ENCODE measurements at regions not wholly inside any gene's neighbourhood (a gene's known extent, or its start where the extent isn't known, plus 50 kb on each side); places are given as distances from the start of the nearest gene placed in this dataset.

DNA sequence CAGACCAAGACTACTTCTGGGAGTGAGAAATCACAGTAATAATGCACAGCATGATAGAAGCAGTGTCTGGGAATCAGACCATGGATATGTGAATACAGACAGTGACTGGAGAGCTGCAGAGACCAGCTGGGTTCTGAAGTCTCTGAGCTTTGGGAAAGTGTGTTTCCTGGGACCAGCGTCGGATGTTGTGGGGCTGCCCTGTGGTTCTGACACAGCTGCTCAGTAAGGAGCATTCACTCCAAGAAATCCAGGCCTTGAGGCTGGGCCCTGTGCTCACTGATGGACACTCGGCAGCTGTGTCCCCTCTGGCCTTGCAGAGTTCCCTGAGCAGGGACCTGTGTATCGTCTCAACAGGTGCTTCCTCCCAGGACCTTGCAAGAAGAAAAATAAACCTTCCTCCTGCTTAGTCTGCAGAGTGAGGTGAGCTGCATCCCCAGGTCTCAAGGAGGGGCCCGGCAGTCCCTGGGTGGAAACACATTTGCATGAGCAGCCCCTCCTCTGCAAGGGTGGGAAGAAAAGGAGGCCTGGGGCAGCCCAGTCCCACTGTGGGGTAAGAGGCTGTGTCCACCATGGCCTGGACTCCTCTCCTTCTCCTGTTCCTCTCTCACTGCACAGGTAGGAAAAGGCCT is 107.9 kb downstream of the VPREB1 start:
- Histone ChIP-seq H3K4me3 (replicated peaks in 1 of 3; ENCODE audit: insufficient read depth in 1 of 3, low read depth in 2 of 3, low read length in 3 of 3) (no peak overlapping the region), H2AFZ (ENCODE audit: low read length) (no peak overlapping the region), H3K27me3 (ENCODE audit: control insufficient read depth in 1 of 2, insufficient read depth in 2 of 2, low read length in 2 of 2) (peaks cover 2 to 28% of the 10 kb centered on the region in 2 experiments; a peak in 3 of 5 replicates), H3K36me3 (replicated peaks in 1 of 2; ENCODE audit: control insufficient read depth in 1 of 2, insufficient read depth in 2 of 2, low read length in 2 of 2) (no peaks in the 10 kb centered on the region), H3K4me1 (ENCODE audit: insufficient read depth, low read length) (no peaks in the 10 kb centered on the region), H3K9me3 (ENCODE audit: low read length) (no peaks in the 10 kb centered on the region), H4K20me1 (ENCODE audit: insufficient read depth, low read length) (no peaks in the 10 kb centered on the region), H3K4me2 (ENCODE audit: low read depth, low read length) (no peak overlapping the region), H3K79me2 (ENCODE audit: insufficient read depth, low read length) (no peaks in the 10 kb centered on the region), H3K9ac (ENCODE audit: insufficient read depth, low read depth, low read length) (no peak overlapping the region), H3K27ac (ENCODE audit: extremely low read length, insufficient read depth, low read length) (no peak overlapping the region)
- BruUV-seq (replicated peaks), result no TSS peak
- 0% methylated on average over 2 of the region's 5 CpGs for WGBS (ENCODE audit: low lambda C conversion rate)
- no peak for ATAC-seq
- FAIRE-seq, result no peak
- in situ Hi-C loops (cut with HindIII; ENCODE audit: extremely low pct_ligation_motif_present, low pct_unique_long_range_greater_than_20kb), result loop anchor here (5.0 kb wide), 1 partner anchor 75 kb away; no protein-coding TSS in a partner anchor
- POLR2A ChIA-PET, result no interaction called here
- intact Hi-C loops (cut with micrococcal nuclease; ENCODE audit: unreplicated experiment), result no loop called here
- CTCF ChIA-PET (ENCODE audit: low intra/inter-chr PET ratio, low total read pairs), result no interaction called here
- no peak for DNase-seq (ENCODE audit: low spot score)
- TF ChIP-seq DMAP1 (CRISPR knock-in tag; IDR thresholded peaks at IDR 0.05) (no peak), ZMYM3 (CRISPR knock-in tag; IDR thresholded peaks at IDR 0.05) (no peak), MTF1 (CRISPR knock-in tag; IDR thresholded peaks at IDR 0.05) (no peak), MLLT10 (CRISPR knock-in tag; IDR thresholded peaks at IDR 0.05) (no peak), ZNF720 (CRISPR knock-in tag; IDR thresholded peaks at IDR 0.05) (no peak), MXD1 (CRISPR knock-in tag; IDR thresholded peaks at IDR 0.05) (no peak), ZNF317 (CRISPR knock-in tag; IDR thresholded peaks at IDR 0.05) (no peak), ZNF749 (CRISPR knock-in tag; IDR thresholded peaks at IDR 0.05; ENCODE audit: borderline replicate concordance) (no peak), AKAP8 (CRISPR knock-in tag; IDR thresholded peaks at IDR 0.05) (no peak), LCORL (IDR thresholded peaks at IDR 0.05) (no peak), LCORL (CRISPR knock-in tag; IDR thresholded peaks at IDR 0.05) (no peak), NFKBIZ (CRISPR knock-in tag; IDR thresholded peaks at IDR 0.05) (no peak), ZNF468 (CRISPR knock-in tag; IDR thresholded peaks at IDR 0.05) (no peak), ZNF576 (CRISPR knock-in tag; IDR thresholded peaks at IDR 0.05) (no peak), CEBPG (CRISPR knock-in tag; IDR thresholded peaks at IDR 0.05) (no peak), NBN (conservative IDR thresholded peaks at IDR 0.05) (no peak), NAIF1 (CRISPR knock-in tag; IDR thresholded peaks at IDR 0.05; ENCODE audit: borderline replicate concordance) (no peak)

All from HepG2 (cell line).